GM23338 (cell line): ENCODE measurements at regions not wholly inside any gene's neighbourhood (a gene's known extent, or its start where the extent isn't known, plus 50 kb on each side); places are given as distances from the start of the nearest gene placed in this dataset.

Experiments
- ATAC-seq: fragments of 200-7000 bp; cut with Tn5 transposase; 3 replicates; pipeline ENCODE4 v1.9.1; 2020
- DNase-seq: peaks from one replicate; pipeline ENCODE4 v3.0.0-alpha.2; 2015; ENCODE audit warnings: low spot score
- H2AFZ ChIP-seq: fragments of 200-600 bp; sonication (generic); 2 replicates; pipeline ENCODE4 v1.8.0; 2016; ENCODE audit warnings: antibody characterized with exemption, mild to moderate bottlenecking, moderate library complexity
- H3F3A ChIP-seq: fragments of 200-600 bp; sonication (generic); replicated peaks from 2 replicates; pipeline ENCODE4 v1.8.0; 2017; ENCODE audit warnings: antibody characterized with exemption, mixed run types, low read depth
- H3K27ac ChIP-seq: fragments of 200-600 bp; sonication (generic); 2 replicates; pipeline ENCODE4 v1.6.1; 2016; ENCODE audit warnings: low read depth
- H3K27me3 ChIP-seq: fragments of 200-600 bp; sonication (generic); 2 replicates; pipeline ENCODE4 v1.8.0; 2016; ENCODE audit warnings: mild to moderate bottlenecking, mixed run types, moderate library complexity; ENCODE audit not compliant: insufficient read depth
- H3K36me3 ChIP-seq: fragments of 200-600 bp; sonication (generic); 2 replicates; pipeline ENCODE4 v1.8.0; 2016; ENCODE audit warnings: mild to moderate bottlenecking; ENCODE audit not compliant: insufficient read depth
- H3K4me1 ChIP-seq: fragments of 200-600 bp; sonication (generic); 2 replicates; pipeline ENCODE4 v1.8.0; 2016; ENCODE audit warnings: mild to moderate bottlenecking, moderate library complexity; ENCODE audit not compliant: insufficient read depth
- H3K4me2 ChIP-seq: fragments of 200-600 bp; sonication (generic); 2 replicates; pipeline ENCODE4 v1.7.1; 2017; ENCODE audit warnings: mixed run types
- H3K4me3 ChIP-seq: fragments of 200-600 bp; sonication (generic); 2 replicates; pipeline ENCODE4 v1.6.1; 2016; ENCODE audit warnings: mixed run types
- H3K79me2 ChIP-seq: fragments of 200-600 bp; sonication (generic); replicated peaks from 2 replicates; pipeline ENCODE4 v1.8.0; 2017; ENCODE audit warnings: mild to moderate bottlenecking; ENCODE audit not compliant: insufficient read depth
- H3K9me2 ChIP-seq: fragments of 200-600 bp; sonication (generic); 2 replicates; pipeline ENCODE4 v1.8.0; 2017; ENCODE audit not compliant: insufficient read depth
- H4K20me1 ChIP-seq: fragments of 200-600 bp; sonication (generic); replicated peaks from 2 replicates; pipeline ENCODE4 v1.8.0; 2017; ENCODE audit warnings: mild to moderate bottlenecking; ENCODE audit not compliant: insufficient read depth
- H3K27ac Mint-ChIP-seq: 2 replicates; pipeline ENCODE4 v1.8.0; 2020; ENCODE audit warnings: inconsistent platforms, mild to moderate bottlenecking, moderate library complexity, mixed read lengths
- H3K27me3 Mint-ChIP-seq: 3 replicates; pipeline ENCODE4 v1.8.0; 2022; ENCODE audit warnings: low read depth, mild to moderate bottlenecking, moderate library complexity, mixed read lengths, inconsistent platforms; ENCODE audit not compliant: insufficient read depth, poor library complexity
- H3K36me3 Mint-ChIP-seq: 3 replicates; pipeline ENCODE4 v1.8.0; 2021; ENCODE audit warnings: low read depth, mild to moderate bottlenecking, inconsistent platforms, moderate library complexity, mixed read lengths
- H3K4me1 Mint-ChIP-seq: 3 replicates; pipeline ENCODE4 v1.8.0; 2020; ENCODE audit warnings: mild to moderate bottlenecking, inconsistent platforms, mixed read lengths
- H3K4me3 Mint-ChIP-seq: 3 replicates; pipeline ENCODE4 v1.8.0; 2021; ENCODE audit warnings: moderate library complexity, mild to moderate bottlenecking, inconsistent platforms, mixed read lengths
- H3K9me3 Mint-ChIP-seq: 3 replicates; pipeline ENCODE4 v1.8.0; 2020; ENCODE audit warnings: moderate library complexity, mild to moderate bottlenecking, inconsistent platforms, mixed read lengths
- CREB1 ChIP-seq: fragments of 250-450 bp; sonication (Bioruptor Pico); IDR thresholded peaks from 2 replicates; pipeline ENCODE4 v1.5.0; 2020; ENCODE audit warnings: low read depth, mild to moderate bottlenecking, moderate library complexity
- EZH2phosphoT487 ChIP-seq: fragments of 200-600 bp; sonication (generic); IDR thresholded peaks from one replicate; pipeline ENCODE4 v1.8.1; 2018; ENCODE audit warnings: antibody characterized with exemption; ENCODE audit not compliant: unreplicated experiment
- JUNB ChIP-seq: IDR thresholded peaks from one replicate; pipeline ENCODE4 v1.6.1; 2016; ENCODE audit warnings: antibody characterized with exemption; ENCODE audit not compliant: unreplicated experiment
- NANOG ChIP-seq: IDR thresholded peaks from 2 replicates; pipeline ENCODE4 v1.6.1; 2016; ENCODE audit warnings: antibody characterized with exemption, borderline replicate concordance
- POLR2AphosphoS5 ChIP-seq: IDR thresholded peaks from 2 replicates; pipeline ENCODE4 v1.6.1; 2016; ENCODE audit warnings: antibody characterized with exemption, low read depth
- STAT1 ChIP-seq: IDR thresholded peaks from one replicate; pipeline ENCODE4 v1.6.1; 2016; ENCODE audit warnings: antibody characterized with exemption; ENCODE audit not compliant: unreplicated experiment
- ZNF114 ChIP-seq: fragments of 250-450 bp; sonication (Bioruptor Pico); IDR thresholded peaks from 2 replicates; pipeline ENCODE4 v1.5.0; 2020; ENCODE audit warnings: mild to moderate bottlenecking, moderate library complexity
- ZNF331 ChIP-seq: fragments of 250-450 bp; sonication (Bioruptor Pico); IDR thresholded peaks from 2 replicates; pipeline ENCODE4 v1.5.0; 2020; ENCODE audit warnings: low read depth, mild to moderate bottlenecking, moderate library complexity
- TF ChIP-seq, protein P1 (sequence below), 2 experiments: fragments of 200-600 bp in 1 of 2; sonication (generic) in 1 of 2; conservative IDR thresholded peaks; 2 replicates each; pipeline versions ENCODE4 v1.5.1 to v1.6.1; 2016 to 2017; ENCODE audit warnings: antibody characterized with exemption in 2 of 2, low read depth in 2 of 2, mild to moderate bottlenecking in 2 of 2, moderate library complexity in 1 of 2
- TF ChIP-seq, protein P2 (sequence below): IDR thresholded peaks from 2 replicates; pipeline ENCODE4 v1.6.1; 2016; ENCODE audit warnings: antibody characterized with exemption
- TF ChIP-seq, protein P3 (sequence below): IDR thresholded peaks from one replicate; pipeline ENCODE4 v1.6.1; 2018; ENCODE audit warnings: antibody characterized with exemption; ENCODE audit not compliant: unreplicated experiment

DNA sequence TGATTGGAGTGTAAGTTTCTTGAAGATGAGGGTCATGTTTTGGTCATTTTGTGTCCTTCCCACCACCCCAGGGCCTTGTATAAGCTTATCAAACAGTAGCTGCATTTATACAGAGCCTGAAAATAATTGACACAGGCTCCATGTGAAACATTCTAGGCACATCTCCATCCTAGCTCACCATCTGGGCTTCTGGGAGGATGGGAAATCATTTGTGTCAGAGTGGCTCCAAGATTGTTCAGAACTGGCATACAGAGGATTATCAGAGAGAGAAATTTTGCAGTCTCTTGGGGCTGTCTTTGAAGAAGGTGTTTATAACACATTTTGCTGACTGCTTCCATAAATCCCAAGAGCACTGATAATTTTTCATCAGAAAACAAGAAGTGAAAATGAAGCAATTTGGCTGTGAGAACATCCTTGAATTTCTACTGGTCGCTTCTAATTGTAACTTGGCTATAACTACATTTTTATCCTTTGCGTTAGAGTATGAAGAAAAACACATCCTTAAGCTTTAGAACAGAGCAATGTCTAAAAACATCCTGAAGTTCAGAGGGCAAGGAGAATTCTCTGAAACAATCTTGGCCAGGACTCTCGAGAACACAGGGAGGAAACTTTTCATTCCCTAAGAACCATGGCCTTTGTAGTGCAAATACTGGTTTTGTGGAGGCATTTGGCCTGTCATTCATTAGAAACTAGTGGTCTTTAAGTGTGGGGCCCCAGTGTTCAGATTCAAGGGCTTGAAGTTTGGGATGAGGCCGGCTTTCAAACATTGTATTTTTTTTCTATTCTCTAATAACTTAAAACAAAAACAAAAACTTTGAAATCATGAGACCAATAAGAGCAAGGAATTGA is 151.1 kb downstream of the DACT1 start (continued):
- TF ChIP-seq JUNB: no peak
- TF ChIP-seq, protein P1, sequence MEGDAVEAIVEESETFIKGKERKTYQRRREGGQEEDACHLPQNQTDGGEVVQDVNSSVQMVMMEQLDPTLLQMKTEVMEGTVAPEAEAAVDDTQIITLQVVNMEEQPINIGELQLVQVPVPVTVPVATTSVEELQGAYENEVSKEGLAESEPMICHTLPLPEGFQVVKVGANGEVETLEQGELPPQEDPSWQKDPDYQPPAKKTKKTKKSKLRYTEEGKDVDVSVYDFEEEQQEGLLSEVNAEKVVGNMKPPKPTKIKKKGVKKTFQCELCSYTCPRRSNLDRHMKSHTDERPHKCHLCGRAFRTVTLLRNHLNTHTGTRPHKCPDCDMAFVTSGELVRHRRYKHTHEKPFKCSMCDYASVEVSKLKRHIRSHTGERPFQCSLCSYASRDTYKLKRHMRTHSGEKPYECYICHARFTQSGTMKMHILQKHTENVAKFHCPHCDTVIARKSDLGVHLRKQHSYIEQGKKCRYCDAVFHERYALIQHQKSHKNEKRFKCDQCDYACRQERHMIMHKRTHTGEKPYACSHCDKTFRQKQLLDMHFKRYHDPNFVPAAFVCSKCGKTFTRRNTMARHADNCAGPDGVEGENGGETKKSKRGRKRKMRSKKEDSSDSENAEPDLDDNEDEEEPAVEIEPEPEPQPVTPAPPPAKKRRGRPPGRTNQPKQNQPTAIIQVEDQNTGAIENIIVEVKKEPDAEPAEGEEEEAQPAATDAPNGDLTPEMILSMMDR (conservative IDR thresholded peaks at IDR 0.05; ENCODE audit: low read depth in 2 of 2): no peak
- TF ChIP-seq, protein P2, sequence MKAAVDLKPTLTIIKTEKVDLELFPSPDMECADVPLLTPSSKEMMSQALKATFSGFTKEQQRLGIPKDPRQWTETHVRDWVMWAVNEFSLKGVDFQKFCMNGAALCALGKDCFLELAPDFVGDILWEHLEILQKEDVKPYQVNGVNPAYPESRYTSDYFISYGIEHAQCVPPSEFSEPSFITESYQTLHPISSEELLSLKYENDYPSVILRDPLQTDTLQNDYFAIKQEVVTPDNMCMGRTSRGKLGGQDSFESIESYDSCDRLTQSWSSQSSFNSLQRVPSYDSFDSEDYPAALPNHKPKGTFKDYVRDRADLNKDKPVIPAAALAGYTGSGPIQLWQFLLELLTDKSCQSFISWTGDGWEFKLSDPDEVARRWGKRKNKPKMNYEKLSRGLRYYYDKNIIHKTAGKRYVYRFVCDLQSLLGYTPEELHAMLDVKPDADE: no peak
- TF ChIP-seq EZH2phosphoT487: no peak
- TF ChIP-seq ZNF114 (CRISPR knock-in tag): no peak
- TF ChIP-seq, protein P3, sequence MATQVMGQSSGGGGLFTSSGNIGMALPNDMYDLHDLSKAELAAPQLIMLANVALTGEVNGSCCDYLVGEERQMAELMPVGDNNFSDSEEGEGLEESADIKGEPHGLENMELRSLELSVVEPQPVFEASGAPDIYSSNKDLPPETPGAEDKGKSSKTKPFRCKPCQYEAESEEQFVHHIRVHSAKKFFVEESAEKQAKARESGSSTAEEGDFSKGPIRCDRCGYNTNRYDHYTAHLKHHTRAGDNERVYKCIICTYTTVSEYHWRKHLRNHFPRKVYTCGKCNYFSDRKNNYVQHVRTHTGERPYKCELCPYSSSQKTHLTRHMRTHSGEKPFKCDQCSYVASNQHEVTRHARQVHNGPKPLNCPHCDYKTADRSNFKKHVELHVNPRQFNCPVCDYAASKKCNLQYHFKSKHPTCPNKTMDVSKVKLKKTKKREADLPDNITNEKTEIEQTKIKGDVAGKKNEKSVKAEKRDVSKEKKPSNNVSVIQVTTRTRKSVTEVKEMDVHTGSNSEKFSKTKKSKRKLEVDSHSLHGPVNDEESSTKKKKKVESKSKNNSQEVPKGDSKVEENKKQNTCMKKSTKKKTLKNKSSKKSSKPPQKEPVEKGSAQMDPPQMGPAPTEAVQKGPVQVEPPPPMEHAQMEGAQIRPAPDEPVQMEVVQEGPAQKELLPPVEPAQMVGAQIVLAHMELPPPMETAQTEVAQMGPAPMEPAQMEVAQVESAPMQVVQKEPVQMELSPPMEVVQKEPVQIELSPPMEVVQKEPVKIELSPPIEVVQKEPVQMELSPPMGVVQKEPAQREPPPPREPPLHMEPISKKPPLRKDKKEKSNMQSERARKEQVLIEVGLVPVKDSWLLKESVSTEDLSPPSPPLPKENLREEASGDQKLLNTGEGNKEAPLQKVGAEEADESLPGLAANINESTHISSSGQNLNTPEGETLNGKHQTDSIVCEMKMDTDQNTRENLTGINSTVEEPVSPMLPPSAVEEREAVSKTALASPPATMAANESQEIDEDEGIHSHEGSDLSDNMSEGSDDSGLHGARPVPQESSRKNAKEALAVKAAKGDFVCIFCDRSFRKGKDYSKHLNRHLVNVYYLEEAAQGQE: no peak
- TF ChIP-seq CREB1 (CRISPR knock-in tag): no peak
- no peak for TF ChIP-seq STAT1
- TF ChIP-seq ZNF331 (CRISPR knock-in tag): no peak

DNA sequence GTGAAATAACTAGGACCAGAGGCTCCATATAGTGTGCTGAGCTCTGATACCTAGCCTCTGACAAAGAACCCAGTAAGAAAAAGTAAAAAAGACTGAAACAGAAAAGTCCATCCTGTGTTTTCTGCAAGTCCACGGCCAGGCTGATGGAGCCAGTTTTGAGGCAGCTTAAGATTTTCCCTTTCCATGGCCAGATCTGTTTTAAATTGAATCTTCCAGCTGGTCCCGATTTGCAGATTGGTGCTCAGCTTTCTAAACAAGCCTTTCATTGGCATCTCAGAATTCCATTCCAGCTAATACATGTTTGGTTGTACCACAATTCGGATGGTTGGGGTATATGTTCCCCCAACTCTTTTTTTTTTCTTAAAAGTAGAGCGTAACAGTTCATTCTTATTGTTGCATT is 152.0 kb downstream of the DACT1 start:
- Mint-ChIP-seq H3K27me3 (peaks cover 2% of the 10 kb centered on the region), H3K4me1 (peaks cover 18% of the 10 kb centered on the region), H3K4me3 (no peak overlapping the region), H3K27ac (no peak overlapping the region), H3K36me3 (no peaks in the 10 kb centered on the region; the same call in 2 of the 3 replicates), H3K9me3 (no peaks in the 10 kb centered on the region; the same call in 2 of the 3 replicates)
- H4K20me1 ChIP-seq: no peaks in the 10 kb centered on the region; the same call in 1 of the 2 replicates
- ATAC-seq: no peak
- H3K27me3 ChIP-seq: no peaks in the 10 kb centered on the region; the same call in 1 of the 2 replicates
- H3K4me3 ChIP-seq: no peak overlapping the region
- no peaks in the 10 kb centered on the region for H3K79me2 ChIP-seq
- no peak overlapping the region for H3K27ac ChIP-seq
- no peak overlapping the region for H2AFZ ChIP-seq
- DNase-seq: no peak
- H3K9me2 ChIP-seq: peaks cover 4% of the 10 kb centered on the region; the same call in 1 of the 2 replicates
- no peaks in the 10 kb centered on the region for H3K36me3 ChIP-seq
- peak overlapping the region; percentile 15 for H3K4me2 ChIP-seq
- peaks cover 18% of the 10 kb centered on the region for H3K4me1 ChIP-seq
- H3F3A ChIP-seq: no peaks in the 10 kb centered on the region
- TF ChIP-seq STAT1 (no peak), ZNF331 (CRISPR knock-in tag) (no peak), CREB1 (CRISPR knock-in tag) (no peak), NANOG (no peak), ZNF114 (CRISPR knock-in tag) (no peak), POLR2AphosphoS5 (no peak), JUNB (no peak)
- TF ChIP-seq, protein P1 (conservative IDR thresholded peaks at IDR 0.05; ENCODE audit: low read depth in 2 of 2): no peak
- TF ChIP-seq, protein P3: no peak
